SK-N-SH (cell line): ENCODE measurements at regions not wholly inside any gene's neighbourhood (a gene's known extent, or its start where the extent isn't known, plus 50 kb on each side); places are given as distances from the start of the nearest gene placed in this dataset.

ENCODE experiments used
- CTCF ChIA-PET: fragments of 300-600, 350-600 bp; formaldehyde crosslinking; extraction: SDS; loops from one replicate; lab custom pipeline; 2021; lab: Yijun Ruan, JAX
- POLR2A ChIA-PET: fragments of 350-600 bp; sonication (Branson Sonifier 250); formaldehyde crosslinking; extraction: SDS; loops from one replicate; lab custom pipeline; 2020; ENCODE audit warnings: antibody characterized with exemption, inconsistent platforms; lab: Yijun Ruan, JAX
- DNase-seq: peaks from one replicate; pipeline ENCODE4 v3.0.0; 2012
- H2AFZ ChIP-seq: fragments of 200-600 bp; sonication (generic); 2 replicates; pipeline ENCODE4 v1.8.1; 2016; ENCODE audit warnings: antibody characterized with exemption, mild to moderate bottlenecking, low read depth
- H3F3A ChIP-seq: fragments of 200-600 bp; sonication (generic); replicated peaks from 2 replicates; pipeline ENCODE3; 2016; ENCODE audit warnings: antibody characterized with exemption, mild to moderate bottlenecking; ENCODE audit not compliant: insufficient read depth
- H3K27ac ChIP-seq, 2 experiments: fragments of 200-500 bp in 1 of 2; fragments of 200-600 bp in 1 of 2; sonication (Bioruptor generic) in 1 of 2; sonication (generic), shearing (Covaris generic) in 1 of 2; 2 replicates each; pipeline versions ENCODE4 v1.5.1 to v1.6.1; 2014 to 2016; ENCODE audit warnings: low read depth in 2 of 2, inconsistent platforms in 1 of 2, low read length in 1 of 2, mild to moderate bottlenecking in 1 of 2, mixed read lengths in 1 of 2
- H3K27me3 ChIP-seq: fragments of 200-600 bp; sonication (generic), shearing (Covaris generic); 2 replicates; pipeline ENCODE4 v1.6.1; 2016; ENCODE audit warnings: mixed run types; ENCODE audit not compliant: insufficient read depth
- H3K36me3 ChIP-seq, 2 experiments: fragments of 200-500 bp in 1 of 2; fragments of 200-600 bp in 1 of 2; sonication (Bioruptor generic) in 1 of 2; sonication (generic) in 1 of 2; replicated peaks in 1 of 2; 2 replicates each; pipeline versions ENCODE3 to v1.5.1; 2014 to 2016; ENCODE audit warnings: low read length in 1 of 2, mild to moderate bottlenecking in 1 of 2; ENCODE audit not compliant: insufficient read depth in 2 of 2, control insufficient read depth in 1 of 2
- H3K4me1 ChIP-seq, 2 experiments: fragments of 200-500 bp in 1 of 2; fragments of 200-600 bp in 1 of 2; sonication (Bioruptor generic) in 1 of 2; sonication (generic), shearing (Covaris generic) in 1 of 2; 2 replicates each; pipeline versions ENCODE4 v1.5.1 to v1.6.1; 2014 to 2016; ENCODE audit warnings: low read depth in 1 of 2, low read length in 1 of 2, mixed run types in 1 of 2; ENCODE audit not compliant: insufficient read depth in 2 of 2, control insufficient read depth in 1 of 2
- H3K4me2 ChIP-seq: fragments of 200-600 bp; sonication (generic), shearing (Covaris generic); 2 replicates; pipeline ENCODE4 v1.6.1; 2017; ENCODE audit warnings: mixed run types
- H3K4me3 ChIP-seq, 2 experiments: fragments of 200-500 bp in 1 of 2; fragments of 200-600 bp in 1 of 2; sonication (Bioruptor generic) in 1 of 2; sonication (generic), shearing (Covaris generic) in 1 of 2; 2 replicates each; pipeline versions ENCODE4 v1.5.1 to v1.8.1; 2014 to 2016; ENCODE audit warnings: low read depth in 2 of 2, inconsistent platforms in 1 of 2, low read length in 1 of 2, mild to moderate bottlenecking in 1 of 2, mixed read lengths in 1 of 2, moderate library complexity in 1 of 2
- H3K79me2 ChIP-seq: fragments of 200-600 bp; sonication (generic); 2 replicates; pipeline ENCODE4 v1.8.1; 2017; ENCODE audit warnings: mild to moderate bottlenecking; ENCODE audit not compliant: insufficient read depth
- H3K9ac ChIP-seq: fragments of 200-600 bp; sonication (generic); 2 replicates; pipeline ENCODE4 v1.6.1; 2017; ENCODE audit warnings: mixed run types
- H3K9me2 ChIP-seq: fragments of 200-600 bp; sonication (generic); 2 replicates; pipeline ENCODE4 v1.6.1; 2017; ENCODE audit warnings: mixed run types
- H3K9me3 ChIP-seq: fragments of 200-600 bp; sonication (generic); 2 replicates; pipeline ENCODE4 v1.6.1; 2017; ENCODE audit warnings: mixed run types, mild to moderate bottlenecking, moderate library complexity
- H4K20me1 ChIP-seq: fragments of 200-600 bp; sonication (generic); 2 replicates; pipeline ENCODE4 v1.6.1; 2017; ENCODE audit warnings: mild to moderate bottlenecking, mixed run types; ENCODE audit not compliant: insufficient read depth
- EP300 ChIP-seq, 2 experiments: IDR thresholded peaks; 2 replicates each; pipeline versions ENCODE4 v1.4.0 to v1.6.1; 2012; ENCODE audit warnings: borderline replicate concordance in 1 of 2, low read depth in 1 of 2, low read length in 1 of 2
- FOXM1 ChIP-seq: IDR thresholded peaks from 2 replicates; pipeline ENCODE4 v1.4.0; 2012; ENCODE audit warnings: low read depth, mild to moderate bottlenecking
- JUND ChIP-seq: IDR thresholded peaks from 2 replicates; pipeline ENCODE4 v1.4.0; 2012
- MXI1 ChIP-seq: IDR thresholded peaks from 2 replicates; pipeline ENCODE4 v1.6.1; 2012; ENCODE audit warnings: mild to moderate bottlenecking, low read depth, low read length, improper control_type of control experiment
- NFIC ChIP-seq: IDR thresholded peaks from 2 replicates; pipeline ENCODE4 v1.4.0; 2012; ENCODE audit warnings: borderline replicate concordance
- NRF1 ChIP-seq: IDR thresholded peaks from 2 replicates; pipeline ENCODE4 v1.6.1; 2012; ENCODE audit warnings: low read depth, mild to moderate bottlenecking, low read length
- SMC3 ChIP-seq: IDR thresholded peaks from 2 replicates; pipeline ENCODE4 v1.6.1; 2012; ENCODE audit warnings: low read depth, low read length, improper control_type of control experiment
- TAF1 ChIP-seq: IDR thresholded peaks from 2 replicates; pipeline ENCODE4 v1.6.1; 2012; ENCODE audit warnings: low read depth, mild to moderate bottlenecking, low read length, moderate library complexity, borderline replicate concordance
- TCF12 ChIP-seq: IDR thresholded peaks from 2 replicates; pipeline ENCODE4 v1.4.0; 2012
- WGBS: methylation state at CpG from one replicate; pipeline ENCODE4 v1.1.6; 2017; ENCODE audit warnings: low lambda C conversion rate; 5-methylcytosine and 5-hydroxymethylcytosine counted together
- TF ChIP-seq, protein P1 (sequence below): fragments of 150-350 bp; IDR thresholded peaks from 2 replicates; pipeline ENCODE4 v1.6.1; 2017; ENCODE audit warnings: antibody characterized with exemption, low read length, low read depth, borderline replicate concordance
- TF ChIP-seq, protein P2 (sequence below): IDR thresholded peaks from 2 replicates; pipeline ENCODE4 v1.4.0; 2012; ENCODE audit warnings: low read depth, borderline replicate concordance
- TF ChIP-seq, protein P3 (sequence below): IDR thresholded peaks from 2 replicates; pipeline ENCODE4 v1.6.1; 2012; ENCODE audit warnings: mild to moderate bottlenecking, low read depth, low read length, moderate library complexity
- TF ChIP-seq, protein P4 (sequence below): IDR thresholded peaks from 2 replicates; pipeline ENCODE4; 2012

DNA sequence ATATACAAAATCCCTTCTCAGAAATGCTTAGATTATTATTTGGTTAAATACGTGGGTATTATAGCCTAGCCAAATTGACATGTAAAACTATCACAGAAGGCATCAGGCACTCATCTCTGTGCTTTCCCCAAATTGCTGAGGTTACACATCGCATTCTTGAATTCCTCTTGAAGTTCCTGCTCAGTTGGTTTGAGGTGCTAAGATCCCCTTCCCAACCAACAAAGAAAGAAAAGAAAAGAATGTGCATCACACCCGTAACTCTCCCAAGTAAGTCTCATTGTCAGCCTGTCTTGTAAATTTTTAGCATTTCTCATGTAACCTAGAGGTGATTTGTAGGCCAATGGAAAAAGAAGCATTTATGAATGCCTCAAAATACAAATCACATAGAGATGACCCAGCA lies 539.2 kb upstream of the PRMT6 start:
- Histone ChIP-seq H3K9me2 (no peaks in the 10 kb centered on the region), H3K27ac (no peak overlapping the region), H2AFZ (no peak overlapping the region), H3F3A (no peaks in the 10 kb centered on the region), H3K4me3 (no peak overlapping the region), H4K20me1 (no peaks in the 10 kb centered on the region), H3K9ac (no peak overlapping the region), H3K9me3 (no peaks in the 10 kb centered on the region), H3K4me2 (no peak overlapping the region), H3K36me3 (no peaks in the 10 kb centered on the region), H3K79me2 (no peaks in the 10 kb centered on the region), H3K4me1 (no peaks in the 10 kb centered on the region), H3K27me3 (no peaks in the 10 kb centered on the region)
- TF ChIP-seq, protein P1, sequence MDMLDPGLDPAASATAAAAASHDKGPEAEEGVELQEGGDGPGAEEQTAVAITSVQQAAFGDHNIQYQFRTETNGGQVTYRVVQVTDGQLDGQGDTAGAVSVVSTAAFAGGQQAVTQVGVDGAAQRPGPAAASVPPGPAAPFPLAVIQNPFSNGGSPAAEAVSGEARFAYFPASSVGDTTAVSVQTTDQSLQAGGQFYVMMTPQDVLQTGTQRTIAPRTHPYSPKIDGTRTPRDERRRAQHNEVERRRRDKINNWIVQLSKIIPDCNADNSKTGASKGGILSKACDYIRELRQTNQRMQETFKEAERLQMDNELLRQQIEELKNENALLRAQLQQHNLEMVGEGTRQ: no peak
- no peak for TF ChIP-seq JUND
- no peak for TF ChIP-seq NFIC
- TF ChIP-seq, protein P2, sequence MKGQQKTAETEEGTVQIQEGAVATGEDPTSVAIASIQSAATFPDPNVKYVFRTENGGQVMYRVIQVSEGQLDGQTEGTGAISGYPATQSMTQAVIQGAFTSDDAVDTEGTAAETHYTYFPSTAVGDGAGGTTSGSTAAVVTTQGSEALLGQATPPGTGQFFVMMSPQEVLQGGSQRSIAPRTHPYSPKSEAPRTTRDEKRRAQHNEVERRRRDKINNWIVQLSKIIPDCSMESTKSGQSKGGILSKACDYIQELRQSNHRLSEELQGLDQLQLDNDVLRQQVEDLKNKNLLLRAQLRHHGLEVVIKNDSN: no peak
- TF ChIP-seq FOXM1: no peak
- no peak for TF ChIP-seq TCF12
- TF ChIP-seq MXI1: no peak
- no peak for TF ChIP-seq EP300 (IDR thresholded peaks at IDR 0.05; ENCODE audit: borderline replicate concordance in 1 of 2, low read depth in 1 of 2, low read length in 1 of 2)
- ChIA-PET CTCF (no interaction called here), POLR2A (no interaction called here)
- WGBS: 48% methylated on average over 3 of the region's 3 CpGs
- DNase-seq: no peak

DNA sequence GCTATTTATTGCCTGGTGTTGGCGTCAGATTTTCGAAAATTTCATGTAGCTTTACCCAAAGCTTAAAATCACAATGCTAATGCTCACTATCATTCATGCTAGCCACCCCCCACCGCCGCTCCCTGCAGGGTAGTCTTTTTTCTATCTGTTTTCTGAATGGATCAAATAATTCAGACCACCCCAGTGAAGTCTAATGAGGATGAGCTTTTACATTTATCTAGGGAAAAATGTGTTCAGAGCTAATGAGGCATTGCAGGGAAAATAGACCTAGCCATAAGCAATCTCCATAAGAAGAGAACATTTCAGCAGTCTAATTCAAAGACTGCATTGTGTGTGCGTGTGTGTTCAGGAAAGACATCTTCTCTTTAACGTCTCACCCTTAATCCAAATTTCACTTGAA lies 533.0 kb upstream of the PRMT6 start:
- no peak overlapping the region for H3K4me3 ChIP-seq
- no peaks in the 10 kb centered on the region for H3K9me3 ChIP-seq
- 39% methylated on average over 6 of the region's 6 CpGs for WGBS
- DNase-seq: no peak
- H3K79me2 ChIP-seq: no peaks in the 10 kb centered on the region
- no peaks in the 10 kb centered on the region for H3K4me1 ChIP-seq
- H4K20me1 ChIP-seq: no peaks in the 10 kb centered on the region
- H3F3A ChIP-seq: no peaks in the 10 kb centered on the region
- no peak overlapping the region for H3K9ac ChIP-seq
- ChIA-PET CTCF (interaction anchor here (1.5 kb wide), 1 partner anchor 32 kb away, joined by 3 read pairs; no protein-coding TSS in a partner anchor), POLR2A (no interaction called here)
- H3K9me2 ChIP-seq: no peaks in the 10 kb centered on the region
- no peak overlapping the region for H3K4me2 ChIP-seq
- H2AFZ ChIP-seq: no peak overlapping the region
- H3K36me3 ChIP-seq: no peaks in the 10 kb centered on the region
- H3K27me3 ChIP-seq: no peaks in the 10 kb centered on the region
- TF ChIP-seq NRF1: no peak
- no peak for TF ChIP-seq TAF1
- TF ChIP-seq, protein P3, sequence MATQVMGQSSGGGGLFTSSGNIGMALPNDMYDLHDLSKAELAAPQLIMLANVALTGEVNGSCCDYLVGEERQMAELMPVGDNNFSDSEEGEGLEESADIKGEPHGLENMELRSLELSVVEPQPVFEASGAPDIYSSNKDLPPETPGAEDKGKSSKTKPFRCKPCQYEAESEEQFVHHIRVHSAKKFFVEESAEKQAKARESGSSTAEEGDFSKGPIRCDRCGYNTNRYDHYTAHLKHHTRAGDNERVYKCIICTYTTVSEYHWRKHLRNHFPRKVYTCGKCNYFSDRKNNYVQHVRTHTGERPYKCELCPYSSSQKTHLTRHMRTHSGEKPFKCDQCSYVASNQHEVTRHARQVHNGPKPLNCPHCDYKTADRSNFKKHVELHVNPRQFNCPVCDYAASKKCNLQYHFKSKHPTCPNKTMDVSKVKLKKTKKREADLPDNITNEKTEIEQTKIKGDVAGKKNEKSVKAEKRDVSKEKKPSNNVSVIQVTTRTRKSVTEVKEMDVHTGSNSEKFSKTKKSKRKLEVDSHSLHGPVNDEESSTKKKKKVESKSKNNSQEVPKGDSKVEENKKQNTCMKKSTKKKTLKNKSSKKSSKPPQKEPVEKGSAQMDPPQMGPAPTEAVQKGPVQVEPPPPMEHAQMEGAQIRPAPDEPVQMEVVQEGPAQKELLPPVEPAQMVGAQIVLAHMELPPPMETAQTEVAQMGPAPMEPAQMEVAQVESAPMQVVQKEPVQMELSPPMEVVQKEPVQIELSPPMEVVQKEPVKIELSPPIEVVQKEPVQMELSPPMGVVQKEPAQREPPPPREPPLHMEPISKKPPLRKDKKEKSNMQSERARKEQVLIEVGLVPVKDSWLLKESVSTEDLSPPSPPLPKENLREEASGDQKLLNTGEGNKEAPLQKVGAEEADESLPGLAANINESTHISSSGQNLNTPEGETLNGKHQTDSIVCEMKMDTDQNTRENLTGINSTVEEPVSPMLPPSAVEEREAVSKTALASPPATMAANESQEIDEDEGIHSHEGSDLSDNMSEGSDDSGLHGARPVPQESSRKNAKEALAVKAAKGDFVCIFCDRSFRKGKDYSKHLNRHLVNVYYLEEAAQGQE: no peak
- no peak for TF ChIP-seq FOXM1
- TF ChIP-seq, protein P4, sequence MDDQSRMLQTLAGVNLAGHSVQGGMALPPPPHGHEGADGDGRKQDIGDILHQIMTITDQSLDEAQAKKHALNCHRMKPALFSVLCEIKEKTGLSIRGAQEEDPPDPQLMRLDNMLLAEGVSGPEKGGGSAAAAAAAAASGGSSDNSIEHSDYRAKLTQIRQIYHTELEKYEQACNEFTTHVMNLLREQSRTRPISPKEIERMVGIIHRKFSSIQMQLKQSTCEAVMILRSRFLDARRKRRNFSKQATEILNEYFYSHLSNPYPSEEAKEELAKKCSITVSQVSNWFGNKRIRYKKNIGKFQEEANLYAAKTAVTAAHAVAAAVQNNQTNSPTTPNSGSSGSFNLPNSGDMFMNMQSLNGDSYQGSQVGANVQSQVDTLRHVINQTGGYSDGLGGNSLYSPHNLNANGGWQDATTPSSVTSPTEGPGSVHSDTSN: no peak
- TF ChIP-seq, protein P2: no peak
- no peak for TF ChIP-seq SMC3
- no peak overlapping the region for H3K27ac ChIP-seq
